Osteocyte (in vitro differentiated cells): ENCODE measurements at regions not wholly inside any gene's neighbourhood (a gene's known extent, or its start where the extent isn't known, plus 50 kb on each side); places are given as distances from the start of the nearest gene placed in this dataset.

Source experiments
- DNase-seq: peaks from one replicate; pipeline ENCODE4 v3.0.0; 2021; ENCODE audit warnings: mixed read lengths; ENCODE audit not compliant: unreplicated experiment; ENCODE audit errors: extremely low spot score
- H3K27ac Mint-ChIP-seq: one replicate; pipeline ENCODE4 v1.8.0; 2021; ENCODE audit warnings: mild to moderate bottlenecking, mixed read lengths; ENCODE audit not compliant: unreplicated experiment
- H3K27me3 Mint-ChIP-seq: one replicate; pipeline ENCODE4 v1.8.0; 2021; ENCODE audit warnings: mixed read lengths; ENCODE audit not compliant: unreplicated experiment
- H3K36me3 Mint-ChIP-seq: one replicate; pipeline ENCODE4 v1.8.0; 2021; ENCODE audit warnings: mixed read lengths; ENCODE audit not compliant: unreplicated experiment
- H3K4me1 Mint-ChIP-seq: one replicate; pipeline ENCODE4 v1.8.0; 2021; ENCODE audit warnings: mixed read lengths; ENCODE audit not compliant: unreplicated experiment
- H3K4me3 Mint-ChIP-seq: one replicate; pipeline ENCODE4 v1.8.0; 2021; ENCODE audit warnings: mild to moderate bottlenecking, moderate library complexity, mixed read lengths; ENCODE audit not compliant: unreplicated experiment
- H3K9me3 Mint-ChIP-seq: one replicate; pipeline ENCODE4 v1.8.0; 2021; ENCODE audit warnings: mixed read lengths; ENCODE audit not compliant: unreplicated experiment
- TF ChIP-seq, protein P1 (sequence below): fragments of 200-600 bp; sonication (generic); IDR thresholded peaks from 2 replicates; pipeline ENCODE4 v1.5.0; 2021; ENCODE audit warnings: antibody characterized with exemption, mild to moderate bottlenecking, moderate library complexity

- H3K27me3 Mint-ChIP-seq: peaks cover 4% of the 10 kb centered on the region
Observed at GRCh38 chr4:160235771-160236170, 1132.9 kb downstream of the RAPGEF2 start.

DNA sequence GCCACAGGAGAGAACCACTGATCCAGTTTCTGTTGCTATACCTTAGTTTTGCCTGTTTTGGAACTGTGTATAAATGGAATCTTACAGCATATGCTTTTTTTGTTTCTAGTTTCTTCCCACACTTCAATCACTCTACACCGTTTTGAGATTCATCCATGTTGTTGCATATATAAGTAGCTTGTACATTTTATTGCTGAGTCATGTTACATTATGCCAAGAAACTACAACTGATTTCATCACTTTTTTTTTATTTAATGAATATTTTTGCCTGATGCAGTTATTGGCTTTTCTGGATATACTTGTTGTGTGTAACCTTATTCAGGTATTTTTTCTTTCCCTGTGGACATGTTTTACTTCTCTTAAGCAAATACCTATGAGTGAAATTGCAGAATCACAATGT lies 1135.9 kb downstream of the RAPGEF2 start:
- no peaks in the 10 kb centered on the region for H3K4me1 Mint-ChIP-seq
- no peak overlapping the region for H3K4me3 Mint-ChIP-seq
- H3K27me3 Mint-ChIP-seq: peaks cover 4% of the 10 kb centered on the region
- no peak for DNase-seq
- H3K36me3 Mint-ChIP-seq: no peaks in the 10 kb centered on the region
- no peak overlapping the region for H3K27ac Mint-ChIP-seq
- TF ChIP-seq, protein P1, sequence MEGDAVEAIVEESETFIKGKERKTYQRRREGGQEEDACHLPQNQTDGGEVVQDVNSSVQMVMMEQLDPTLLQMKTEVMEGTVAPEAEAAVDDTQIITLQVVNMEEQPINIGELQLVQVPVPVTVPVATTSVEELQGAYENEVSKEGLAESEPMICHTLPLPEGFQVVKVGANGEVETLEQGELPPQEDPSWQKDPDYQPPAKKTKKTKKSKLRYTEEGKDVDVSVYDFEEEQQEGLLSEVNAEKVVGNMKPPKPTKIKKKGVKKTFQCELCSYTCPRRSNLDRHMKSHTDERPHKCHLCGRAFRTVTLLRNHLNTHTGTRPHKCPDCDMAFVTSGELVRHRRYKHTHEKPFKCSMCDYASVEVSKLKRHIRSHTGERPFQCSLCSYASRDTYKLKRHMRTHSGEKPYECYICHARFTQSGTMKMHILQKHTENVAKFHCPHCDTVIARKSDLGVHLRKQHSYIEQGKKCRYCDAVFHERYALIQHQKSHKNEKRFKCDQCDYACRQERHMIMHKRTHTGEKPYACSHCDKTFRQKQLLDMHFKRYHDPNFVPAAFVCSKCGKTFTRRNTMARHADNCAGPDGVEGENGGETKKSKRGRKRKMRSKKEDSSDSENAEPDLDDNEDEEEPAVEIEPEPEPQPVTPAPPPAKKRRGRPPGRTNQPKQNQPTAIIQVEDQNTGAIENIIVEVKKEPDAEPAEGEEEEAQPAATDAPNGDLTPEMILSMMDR: no peak
- peaks cover 16% of the 10 kb centered on the region for H3K9me3 Mint-ChIP-seq

More at GRCh38 chr4:160235771-160236170, 1132.9 kb downstream of the RAPGEF2 start:
- Mint-ChIP-seq H3K4me1 (no peaks in the 10 kb centered on the region), H3K36me3 (no peaks in the 10 kb centered on the region), H3K4me3 (no peak overlapping the region), H3K27ac (no peak overlapping the region), H3K9me3 (peaks cover 13% of the 10 kb centered on the region)
- TF ChIP-seq, protein P1: no peak
- no peak for DNase-seq

GRCh38 chr4:160247091-160247656 lies 1144.3 kb downstream of the RAPGEF2 start:
- no peak for DNase-seq
- peaks cover 8% of the 10 kb centered on the region for H3K9me3 Mint-ChIP-seq
- no peaks in the 10 kb centered on the region for H3K36me3 Mint-ChIP-seq
- TF ChIP-seq, protein P1: no peak
- no peak overlapping the region for H3K4me3 Mint-ChIP-seq
- H3K27ac Mint-ChIP-seq: no peak overlapping the region
- H3K4me1 Mint-ChIP-seq: no peaks in the 10 kb centered on the region
- no peaks in the 10 kb centered on the region for H3K27me3 Mint-ChIP-seq

DNA sequence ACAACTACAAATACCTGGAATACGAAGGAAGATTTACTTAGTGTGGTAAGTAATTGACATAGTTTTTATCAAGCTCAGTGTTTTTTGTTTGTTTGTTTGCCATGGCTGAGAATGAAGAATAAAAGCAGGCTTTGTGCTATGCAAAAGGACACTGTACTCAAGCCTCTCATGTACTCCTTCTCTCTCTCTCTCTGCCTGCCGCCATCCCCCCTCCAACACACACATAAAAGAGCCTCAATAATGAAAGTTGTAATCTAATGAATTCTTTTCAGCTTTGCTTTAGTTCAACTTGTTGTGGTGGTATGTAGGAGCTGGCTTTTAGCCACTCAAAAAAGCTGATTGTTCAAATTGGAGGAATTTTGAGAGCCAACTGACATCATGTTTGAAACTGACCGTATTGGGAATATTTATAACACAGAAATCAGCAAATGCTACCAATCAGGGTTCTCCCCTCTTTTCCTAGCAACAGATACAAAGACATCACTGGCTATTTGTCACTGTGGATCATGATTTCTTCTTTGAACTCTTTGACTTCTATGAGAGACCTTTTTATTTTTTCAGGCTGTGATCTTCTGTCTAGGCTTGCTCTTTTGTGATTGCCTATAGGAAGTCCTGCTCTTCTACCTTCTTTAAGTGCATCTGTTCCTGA lies 1148.8 kb downstream of the RAPGEF2 start:
- peaks cover 2% of the 10 kb centered on the region for H3K9me3 Mint-ChIP-seq
- TF ChIP-seq, protein P1: no peak
- no peak for DNase-seq
- H3K36me3 Mint-ChIP-seq: no peaks in the 10 kb centered on the region
- H3K4me1 Mint-ChIP-seq: no peaks in the 10 kb centered on the region
- no peaks in the 10 kb centered on the region for H3K27me3 Mint-ChIP-seq
- no peak overlapping the region for H3K27ac Mint-ChIP-seq
- H3K4me3 Mint-ChIP-seq: no peak overlapping the region

DNA sequence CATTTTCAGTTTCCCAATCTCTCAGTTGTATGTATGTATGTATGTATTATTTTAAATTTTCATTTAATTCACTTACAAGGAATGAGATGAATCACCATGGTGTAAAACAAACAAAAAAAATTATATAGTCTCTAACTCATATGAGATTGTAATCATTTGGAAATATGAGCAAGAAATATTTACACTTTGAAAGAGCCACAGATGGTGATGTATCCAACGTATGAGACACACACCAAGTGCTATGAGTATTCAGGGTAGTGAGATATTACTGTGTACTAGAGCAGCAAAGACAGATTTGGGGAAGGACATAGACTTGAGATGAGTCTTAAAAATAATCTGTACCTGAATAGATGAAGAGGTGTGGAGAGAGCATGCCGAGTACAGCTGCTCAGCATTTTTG lies 1154.4 kb downstream of the RAPGEF2 start:
- Mint-ChIP-seq H3K27me3 (no peaks in the 10 kb centered on the region), H3K36me3 (no peaks in the 10 kb centered on the region), H3K9me3 (peaks cover 5% of the 10 kb centered on the region), H3K4me1 (no peaks in the 10 kb centered on the region), H3K27ac (no peak overlapping the region), H3K4me3 (no peak overlapping the region)
- TF ChIP-seq, protein P1: no peak
- DNase-seq: no peak
